Transverse colon (tissue), 4 donors: ENCODE measurements at regions not wholly inside any gene's neighbourhood (a gene's known extent, or its start where the extent isn't known, plus 50 kb on each side); places are given as distances from the start of the nearest gene placed in this dataset.
"Not testable (repeated sequence)": the region's sequence is repeated elsewhere in the genome, so short reads cannot be mapped to it uniquely, and the experiment has no call there.

Source experiments
- DNase-seq: peaks from one replicate; pipeline ENCODE4 v3.0.0-alpha.2; 2019
- H3K27ac ChIP-seq, 4 donors: fragments of 200-600 bp; sonication (generic); 2 replicates each; pipeline ENCODE4 v1.5.1; 2016 to 2018; ENCODE audit warnings: inconsistent platforms in 4 of 4
- H3K27me3 ChIP-seq: fragments of 200-600 bp; sonication (generic); 2 replicates; pipeline ENCODE4 v1.5.1; 2017; ENCODE audit warnings: inconsistent platforms
- H3K36me3 ChIP-seq, 4 donors: fragments of 200-600 bp; sonication (generic); 2 replicates each; pipeline ENCODE4 v1.5.1; 2017 to 2019; ENCODE audit warnings: inconsistent platforms in 4 of 4
- H3K4me1 ChIP-seq, 4 donors: fragments of 200-600 bp; sonication (generic); 2 replicates each; pipeline ENCODE4 v1.5.1; 2017 to 2020; ENCODE audit warnings: inconsistent platforms in 4 of 4
- H3K4me3 ChIP-seq, 4 donors: fragments of 200-600 bp; sonication (generic); 1 replicate in 1 of 4; 2 replicates in 3 of 4; pipeline versions ENCODE4 v1.5.1 to v1.6.1; 2017 to 2019; ENCODE audit warnings: inconsistent platforms in 4 of 4
- H3K9me3 ChIP-seq, 2 donors: fragments of 200-600 bp; sonication (generic); 2 replicates each; pipeline ENCODE4 v1.5.1; 2017 to 2019; ENCODE audit warnings: inconsistent platforms in 2 of 2
- CTCF ChIP-seq, 5 experiments: fragments of 200-600 bp in 3 of 5; fragments of 450-650 bp in 2 of 5; sonication (generic) in 3 of 5; IDR thresholded peaks; 1 replicate in 2 of 5; 2 replicates in 3 of 5; pipeline ENCODE4 v1.5.1; 2016 to 2017; ENCODE audit warnings: antibody characterized with exemption in 5 of 5, inconsistent platforms in 3 of 5, mild to moderate bottlenecking in 2 of 5, moderate library complexity in 1 of 5
- EP300 ChIP-seq: sonication (generic); formaldehyde crosslinking; IDR thresholded peaks from one replicate; pipeline ENCODE4 v1.6.1; 2017; ENCODE audit warnings: antibody characterized with exemption, low read depth
- POLR2A ChIP-seq: fragments of 450-650 bp; IDR thresholded peaks from one replicate; pipeline ENCODE4 v1.6.1; 2016; ENCODE audit warnings: antibody characterized with exemption, mild to moderate bottlenecking, moderate library complexity
- POLR2AphosphoS5 ChIP-seq, 3 donors: sonication (generic); formaldehyde crosslinking; IDR thresholded peaks; one replicate each; pipeline ENCODE4 v1.6.1; 2016; ENCODE audit warnings: antibody characterized with exemption in 3 of 3
- WGBS, 2 donors: methylation state at CpG; one replicate each; pipeline ENCODE4 v1.1.5; 2018; ENCODE audit warnings: low coverage in 1 of 2; 5-methylcytosine and 5-hydroxymethylcytosine counted together
- in situ Hi-C, 4 donors: fragments of 200-750 bp; cut with MboI; loops; one replicate each; pipeline versions ENCODE4 v1.15.0 to v1.15.1; 2017; ENCODE audit warnings: low sequenced_read_pairs in 3 of 4, low pct_ligation_motif_present in 1 of 4, low pct_unique_long_range_greater_than_20kb in 1 of 4
- intact Hi-C: fragments of 100-400 bp; cut with DNase I; formaldehyde crosslinking; loops from one replicate; pipeline ENCODE4 v1.15.1; 2023; ENCODE audit warnings: low total_unique reads

- in situ Hi-C loops (no loop called here), intact Hi-C loops (no loop called here)
- Histone ChIP-seq H3K27ac (no peak overlapping the region), H3K4me3 (no peak overlapping the region), H3K36me3 (no peaks in the 10 kb centered on the region), H3K4me1 (no peaks in the 10 kb centered on the region), H3K27me3 (no peaks in the 10 kb centered on the region), H3K9me3 (no peaks in the 10 kb centered on the region)
- TF ChIP-seq POLR2AphosphoS5 (IDR thresholded peaks at IDR 0.05) = no peak
- TF ChIP-seq EP300 = no peak
- TF ChIP-seq POLR2A = no peak
- TF ChIP-seq CTCF (IDR thresholded peaks at IDR 0.05) = no peak
- no peak for DNase-seq
- WGBS, 2 donors = 35 to 48% methylated on average over 4 of the region's 4 CpGs
These were observed 623.4 kb upstream of the NRG3 start for GRCh38 chr10:81251457-81252115.

GRCh38 chr10:81264991-81265390 is 610.0 kb upstream of the NRG3 start:
- DNase-seq, intact Hi-C loops, H3K27me3 ChIP-seq, H3K4me3 ChIP-seq, H3K4me1 ChIP-seq, H3K9me3 ChIP-seq, in situ Hi-C loops, H3K27ac ChIP-seq, H3K36me3 ChIP-seq: not testable (repeated sequence)
- 98% methylated on average over 8 of the region's 18 CpGs; no CpG with 5 or more reads in 1 of the 2 donors for WGBS, 2 donors

- Histone ChIP-seq H3K36me3 (no peaks in the 10 kb centered on the region), H3K4me1 (no peaks in the 10 kb centered on the region), H3K27me3 (no peaks in the 10 kb centered on the region), H3K27ac (no peak overlapping the region), H3K4me3 (no peak overlapping the region), H3K9me3 (no peaks in the 10 kb centered on the region)
- in situ Hi-C loops (no loop called here), intact Hi-C loops (no loop called here)
- TF ChIP-seq POLR2AphosphoS5 (IDR thresholded peaks at IDR 0.05) = no peak
- no peak for TF ChIP-seq CTCF (IDR thresholded peaks at IDR 0.05)
- TF ChIP-seq EP300 = no peak
- no peak for TF ChIP-seq POLR2A
- 72 to 73% methylated on average over 2 of the region's 2 CpGs for WGBS, 2 donors
- no peak for DNase-seq
These were observed 604.9 kb upstream of the NRG3 start for GRCh38 chr10:81270051-81270450.

- Histone ChIP-seq H3K27me3 (no peaks in the 10 kb centered on the region), H3K9me3 (no peaks in the 10 kb centered on the region), H3K4me1 (no peaks in the 10 kb centered on the region), H3K36me3 (no peaks in the 10 kb centered on the region), H3K4me3 (no peak overlapping the region), H3K27ac (no peak overlapping the region)
- no peak for DNase-seq
- TF ChIP-seq POLR2A (no peak), CTCF (IDR thresholded peaks at IDR 0.05) (no peak), POLR2AphosphoS5 (IDR thresholded peaks at IDR 0.05) (no peak), EP300 (no peak)
- intact Hi-C loops = no loop called here
- in situ Hi-C loops = no loop called here
- WGBS, 2 donors = 58 to 59% methylated on average over 6 of the region's 6 CpGs
These were observed 594.2 kb upstream of the NRG3 start for GRCh38 chr10:81280497-81281479.
